Lower leg skin (tissue), 3 donors: ENCODE measurements at regions not wholly inside any gene's neighbourhood (a gene's known extent, or its start where the extent isn't known, plus 50 kb on each side); places are given as distances from the start of the nearest gene placed in this dataset.

Experiments
- CTCF ChIP-seq, 3 donors: fragments of 450-650 bp; IDR thresholded peaks; one replicate each; pipeline ENCODE4 v1.5.1; 2016; ENCODE audit warnings: antibody characterized with exemption in 3 of 3, mild to moderate bottlenecking in 3 of 3, moderate library complexity in 2 of 3
- POLR2A ChIP-seq, 2 donors: fragments of 450-650 bp; IDR thresholded peaks; one replicate each; pipeline ENCODE4 v1.6.1; 2016 to 2017; ENCODE audit warnings: antibody characterized with exemption in 2 of 2, mild to moderate bottlenecking in 1 of 2, moderate library complexity in 1 of 2

DNA sequence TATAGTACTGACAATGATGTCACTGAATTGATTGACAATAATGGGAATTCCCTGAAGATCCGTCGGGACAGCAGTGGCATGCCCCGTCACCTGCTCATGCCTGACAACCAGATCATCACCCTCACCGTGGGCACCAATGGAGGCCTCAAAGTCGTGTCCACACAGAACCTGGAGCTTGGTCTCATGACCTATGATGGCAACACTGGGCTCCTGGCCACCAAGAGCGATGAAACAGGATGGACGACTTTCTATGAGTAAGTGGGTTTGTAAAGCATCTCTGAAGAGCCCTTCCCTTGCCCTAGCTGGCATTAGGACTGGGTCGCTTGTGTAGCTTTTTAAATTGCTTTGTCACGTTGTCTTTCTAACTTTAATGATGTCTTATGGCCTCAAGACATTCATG is 72.7 kb upstream of the WWC1 start:
- no peak for TF ChIP-seq CTCF (IDR thresholded peaks at IDR 0.05)
- no peak for TF ChIP-seq POLR2A (IDR thresholded peaks at IDR 0.05)
